GM12873 (cell line): ENCODE measurements at regions not wholly inside any gene's neighbourhood (a gene's known extent, or its start where the extent isn't known, plus 50 kb on each side); places are given as distances from the start of the nearest gene placed in this dataset.

Experiments
- TF ChIP-seq, protein P1 (sequence below): IDR thresholded peaks from 2 replicates; pipeline ENCODE4 v1.5.1; 2012; ENCODE audit warnings: low read depth, mild to moderate bottlenecking, moderate library complexity, low read length, control low read depth; ENCODE audit not compliant: insufficient read depth; ENCODE audit errors: missing control alignments

GRCh38 chr6:141445928-141446628 is 686.6 kb upstream of the GJE1 start:
- TF ChIP-seq, protein P1, sequence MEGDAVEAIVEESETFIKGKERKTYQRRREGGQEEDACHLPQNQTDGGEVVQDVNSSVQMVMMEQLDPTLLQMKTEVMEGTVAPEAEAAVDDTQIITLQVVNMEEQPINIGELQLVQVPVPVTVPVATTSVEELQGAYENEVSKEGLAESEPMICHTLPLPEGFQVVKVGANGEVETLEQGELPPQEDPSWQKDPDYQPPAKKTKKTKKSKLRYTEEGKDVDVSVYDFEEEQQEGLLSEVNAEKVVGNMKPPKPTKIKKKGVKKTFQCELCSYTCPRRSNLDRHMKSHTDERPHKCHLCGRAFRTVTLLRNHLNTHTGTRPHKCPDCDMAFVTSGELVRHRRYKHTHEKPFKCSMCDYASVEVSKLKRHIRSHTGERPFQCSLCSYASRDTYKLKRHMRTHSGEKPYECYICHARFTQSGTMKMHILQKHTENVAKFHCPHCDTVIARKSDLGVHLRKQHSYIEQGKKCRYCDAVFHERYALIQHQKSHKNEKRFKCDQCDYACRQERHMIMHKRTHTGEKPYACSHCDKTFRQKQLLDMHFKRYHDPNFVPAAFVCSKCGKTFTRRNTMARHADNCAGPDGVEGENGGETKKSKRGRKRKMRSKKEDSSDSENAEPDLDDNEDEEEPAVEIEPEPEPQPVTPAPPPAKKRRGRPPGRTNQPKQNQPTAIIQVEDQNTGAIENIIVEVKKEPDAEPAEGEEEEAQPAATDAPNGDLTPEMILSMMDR: no peak

DNA sequence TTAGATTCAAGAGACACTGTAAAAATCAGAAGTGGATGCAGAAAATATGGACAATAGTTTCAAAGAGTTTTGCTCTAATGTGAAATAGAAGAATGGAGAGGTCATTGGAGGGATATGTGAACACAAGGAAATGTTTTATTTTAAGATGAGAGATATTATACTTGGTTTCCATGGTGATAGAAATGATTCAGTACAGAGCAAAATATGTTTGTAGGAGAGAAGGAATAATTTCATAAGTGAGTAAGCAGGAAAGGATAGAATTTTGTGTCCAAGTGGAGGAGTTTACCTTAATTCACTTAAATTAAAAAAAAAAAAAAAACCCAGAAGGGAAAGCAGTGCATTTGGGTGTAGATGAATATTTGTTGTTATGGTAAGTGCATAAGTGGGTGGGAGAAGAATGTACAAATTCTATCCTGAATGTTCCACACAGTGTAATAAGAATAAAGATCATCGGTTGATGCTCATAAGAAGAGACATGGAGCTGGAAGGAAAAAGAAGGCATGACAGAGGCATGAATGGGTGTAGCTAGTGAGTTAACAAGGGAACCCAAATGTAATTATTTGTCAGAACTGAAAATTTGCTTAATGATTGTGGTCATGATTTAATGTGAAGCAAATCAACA is 688.9 kb upstream of the GJE1 start:
- TF ChIP-seq, protein P1: no peak

DNA sequence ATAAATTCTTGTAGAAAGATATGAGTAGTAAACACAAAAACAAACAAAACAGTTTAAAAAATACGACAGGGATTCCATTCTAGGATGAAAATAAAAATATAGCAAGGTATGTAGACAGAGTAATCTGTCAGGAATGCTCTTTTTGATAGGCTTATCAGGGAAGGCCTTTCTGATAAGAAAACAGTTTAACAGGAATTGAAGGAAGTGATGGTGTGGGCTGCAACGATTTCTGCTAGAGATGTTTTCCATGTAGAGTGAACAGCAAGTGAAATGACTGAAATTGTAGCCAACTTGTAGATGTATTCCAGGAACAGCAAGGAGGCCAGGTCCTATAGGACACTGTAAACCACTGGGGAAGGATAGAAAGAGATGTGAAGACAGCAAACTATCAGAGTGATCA is 689.7 kb upstream of the GJE1 start:
- TF ChIP-seq, protein P1: no peak

DNA sequence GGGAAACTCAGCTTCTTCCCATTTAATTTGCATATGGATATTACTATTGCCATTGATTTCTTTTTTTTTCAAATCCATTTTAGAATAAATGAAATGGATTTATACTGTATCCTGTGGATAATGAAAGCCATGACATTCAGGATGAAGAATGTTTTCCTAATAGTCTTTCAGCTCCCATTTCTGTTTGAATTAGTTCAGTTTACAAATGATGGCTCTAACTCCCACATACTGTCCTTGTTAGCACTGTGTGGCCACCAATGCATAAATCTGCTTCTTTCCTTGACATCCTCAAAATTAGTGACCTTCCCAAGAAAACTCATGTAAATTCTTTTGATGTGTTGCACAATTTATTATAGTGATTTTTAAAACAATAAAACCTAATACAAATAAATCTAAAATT is 693.2 kb upstream of the GJE1 start:
- TF ChIP-seq, protein P1: no peak

- TF ChIP-seq, protein P1: no peak
Measured at GRCh38 chr6:141437685-141438084, 695.0 kb upstream of the GJE1 start.

GRCh38 chr6:141437011-141437410 is 695.7 kb upstream of the GJE1 start:
- TF ChIP-seq, protein P1: no peak

DNA sequence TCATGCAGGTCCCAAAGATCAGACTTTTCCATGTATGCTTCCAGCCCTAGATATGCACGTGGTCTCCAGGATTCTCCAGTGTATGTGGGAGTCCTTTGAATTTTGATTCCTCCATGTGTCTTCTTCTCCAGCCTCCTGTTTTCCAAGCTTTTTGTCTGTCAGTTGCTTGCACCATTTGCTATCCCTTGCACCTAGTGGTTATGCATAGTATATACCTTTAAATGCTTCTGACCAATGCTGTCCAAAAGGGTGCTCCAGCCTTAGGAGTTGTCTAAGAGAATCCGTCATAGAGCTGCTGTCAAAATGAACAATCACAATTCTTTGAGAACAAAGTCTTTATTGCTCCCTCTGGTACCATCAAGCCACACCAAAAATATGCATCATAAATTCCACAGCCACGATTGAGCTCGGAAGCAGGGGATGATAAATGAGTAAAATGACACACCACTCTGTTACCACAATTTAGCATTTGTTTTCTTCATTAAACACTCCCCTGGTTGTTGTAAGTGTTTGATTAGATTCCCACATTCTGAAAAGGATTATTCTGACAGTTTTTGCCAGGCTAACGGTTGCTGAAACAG is 706.2 kb upstream of the GJE1 start:
- TF ChIP-seq, protein P1: no peak
